ENCODE measurements at regions not wholly inside any gene's neighbourhood (a gene's known extent, or its start where the extent isn't known, plus 50 kb on each side); places are given as distances from the start of the nearest gene placed in this dataset.
"Not testable (repeated sequence)": the region's sequence is repeated elsewhere in the genome, so short reads cannot be mapped to it uniquely, and the experiment has no call there.

- no peak overlapping the region for H3K4me2 ChIP-seq (ENCODE audit: low read depth, low read length, poor library complexity, severe bottlenecking)
Observed at GRCh38 chr15:57797568-57798267, 91.2 kb downstream of the POLR2M start.

GRCh38 chr15:57806003-57806402 is 99.5 kb downstream of the POLR2M start:
- no peak overlapping the region for H3K9ac ChIP-seq (ENCODE audit: low read depth, low read length, poor library complexity, severe bottlenecking)
- no peak overlapping the region for H2AFZ ChIP-seq (ENCODE audit: low read length)
- H3K9me3 ChIP-seq (ENCODE audit: insufficient read depth, low read depth, low read length) = no peaks in the 10 kb centered on the region
- H3K4me3 ChIP-seq (ENCODE audit: low read length, poor library complexity, severe bottlenecking) = no peak overlapping the region
- H3K79me2 ChIP-seq (ENCODE audit: insufficient read depth, low read length) = no peaks in the 10 kb centered on the region
- peaks cover 26% of the 10 kb centered on the region for H3K27me3 ChIP-seq (ENCODE audit: insufficient read depth, low read length, poor library complexity, severe bottlenecking)
- H3K4me1 ChIP-seq (ENCODE audit: insufficient read depth, low read length, poor library complexity, severe bottlenecking) = no peaks in the 10 kb centered on the region
- H3K9me2 ChIP-seq (replicated peaks; ENCODE audit: low read depth, low read length) = no peaks in the 10 kb centered on the region
- H3K36me3 ChIP-seq (ENCODE audit: insufficient read depth, low read length) = no peaks in the 10 kb centered on the region
- TF ChIP-seq EZH2phosphoT487 (IDR thresholded peaks at IDR 0.05; ENCODE audit: borderline replicate concordance) (no peak), CTCF (conservative IDR thresholded peaks at IDR 0.05; ENCODE audit: low read length) (no peak)
- H3F3A ChIP-seq (ENCODE audit: low read depth) = no peaks in the 10 kb centered on the region
- H3K4me2 ChIP-seq (ENCODE audit: low read depth, low read length, poor library complexity, severe bottlenecking) = no peak overlapping the region
- H4K20me1 ChIP-seq (ENCODE audit: insufficient read depth, low read length, poor library complexity, severe bottlenecking) = no peaks in the 10 kb centered on the region

More at GRCh38 chr15:57797568-57798267, 91.2 kb downstream of the POLR2M start:
- no peak overlapping the region for H3K9ac ChIP-seq (ENCODE audit: low read depth, low read length, poor library complexity, severe bottlenecking)
- H3K79me2 ChIP-seq (ENCODE audit: insufficient read depth, low read length) = no peaks in the 10 kb centered on the region
- no peaks in the 10 kb centered on the region for H3K9me3 ChIP-seq (ENCODE audit: insufficient read depth, low read depth, low read length)
- no peaks in the 10 kb centered on the region for H3K36me3 ChIP-seq (ENCODE audit: insufficient read depth, low read length)
- H3K4me1 ChIP-seq (ENCODE audit: insufficient read depth, low read length, poor library complexity, severe bottlenecking) = no peaks in the 10 kb centered on the region
- no peaks in the 10 kb centered on the region for H3K9me2 ChIP-seq (replicated peaks; ENCODE audit: low read depth, low read length)
- H4K20me1 ChIP-seq (ENCODE audit: insufficient read depth, low read length, poor library complexity, severe bottlenecking) = no peaks in the 10 kb centered on the region
- H2AFZ ChIP-seq (ENCODE audit: low read length) = no peak overlapping the region
- TF ChIP-seq CTCF (conservative IDR thresholded peaks at IDR 0.05; ENCODE audit: low read length) = no peak
- no peak for TF ChIP-seq EZH2phosphoT487 (IDR thresholded peaks at IDR 0.05; ENCODE audit: borderline replicate concordance)
- no peaks in the 10 kb centered on the region for H3F3A ChIP-seq (ENCODE audit: low read depth)
- no peak overlapping the region for H3K4me3 ChIP-seq (ENCODE audit: low read length, poor library complexity, severe bottlenecking)
- peaks cover 26% of the 10 kb centered on the region for H3K27me3 ChIP-seq (ENCODE audit: insufficient read depth, low read length, poor library complexity, severe bottlenecking)

GRCh38 chr15:57809285-57809684 is 102.8 kb downstream of the POLR2M start:
- H3K9ac ChIP-seq (ENCODE audit: low read depth, low read length, poor library complexity, severe bottlenecking) = not testable (repeated sequence)

GRCh38 chr15:57816599-57816998 is 110.1 kb downstream of the POLR2M start:
- Histone ChIP-seq H3K27me3 (ENCODE audit: insufficient read depth, low read length, poor library complexity, severe bottlenecking) (peaks cover 17% of the 10 kb centered on the region), H3K4me2 (ENCODE audit: low read depth, low read length, poor library complexity, severe bottlenecking) (no peak overlapping the region), H3F3A (ENCODE audit: low read depth) (no peaks in the 10 kb centered on the region), H3K9me3 (ENCODE audit: insufficient read depth, low read depth, low read length) (no peaks in the 10 kb centered on the region), H4K20me1 (ENCODE audit: insufficient read depth, low read length, poor library complexity, severe bottlenecking) (no peaks in the 10 kb centered on the region), H3K79me2 (ENCODE audit: insufficient read depth, low read length) (no peaks in the 10 kb centered on the region), H3K4me1 (ENCODE audit: insufficient read depth, low read length, poor library complexity, severe bottlenecking) (no peaks in the 10 kb centered on the region), H3K9ac (ENCODE audit: low read depth, low read length, poor library complexity, severe bottlenecking) (no peak overlapping the region), H3K36me3 (ENCODE audit: insufficient read depth, low read length) (no peaks in the 10 kb centered on the region), H3K4me3 (ENCODE audit: low read length, poor library complexity, severe bottlenecking) (no peak overlapping the region), H3K9me2 (replicated peaks; ENCODE audit: low read depth, low read length) (no peaks in the 10 kb centered on the region), H2AFZ (ENCODE audit: low read length) (no peak overlapping the region)
- no peak for TF ChIP-seq EZH2phosphoT487 (IDR thresholded peaks at IDR 0.05; ENCODE audit: borderline replicate concordance)
- no peak for TF ChIP-seq CTCF (conservative IDR thresholded peaks at IDR 0.05; ENCODE audit: low read length)

More at GRCh38 chr15:57809285-57809684, 102.8 kb downstream of the POLR2M start:
- H3K36me3 ChIP-seq (ENCODE audit: insufficient read depth, low read length); H3K79me2 ChIP-seq (ENCODE audit: insufficient read depth, low read length); H3K4me2 ChIP-seq (ENCODE audit: low read depth, low read length, poor library complexity, severe bottlenecking); H4K20me1 ChIP-seq (ENCODE audit: insufficient read depth, low read length, poor library complexity, severe bottlenecking); H3K4me3 ChIP-seq (ENCODE audit: low read length, poor library complexity, severe bottlenecking); H3F3A ChIP-seq (ENCODE audit: low read depth); H3K27me3 ChIP-seq (ENCODE audit: insufficient read depth, low read length, poor library complexity, severe bottlenecking); H2AFZ ChIP-seq (ENCODE audit: low read length); H3K9me2 ChIP-seq (replicated peaks; ENCODE audit: low read depth, low read length); H3K4me1 ChIP-seq (ENCODE audit: insufficient read depth, low read length, poor library complexity, severe bottlenecking); H3K9me3 ChIP-seq (ENCODE audit: insufficient read depth, low read depth, low read length): not testable (repeated sequence)

Data from Loucy (cell line).